CD4-positive, alpha-beta T cell treated with Interferon gamma for 1 hour (primary cell): ENCODE measurements at regions not wholly inside any gene's neighbourhood (a gene's known extent, or its start where the extent isn't known, plus 50 kb on each side); places are given as distances from the start of the nearest gene placed in this dataset.
A peak's percentile ranks its signal among the peaks of the same experiment; 100 is the strongest.

ENCODE experiments used
- DNase-seq: peaks from one replicate; pipeline ENCODE4 v3.0.0-alpha.2; 2020

GRCh38 chr16:59259074-59259949 lies 525.2 kb upstream of the GOT2 start:
- peak; percentile 19 for DNase-seq

GRCh38 chr16:59252317-59252716 lies 518.2 kb upstream of the GOT2 start:
- no peak for DNase-seq

- DNase-seq, result no peak
Measured at GRCh38 chr16:59249011-59249410, 514.9 kb upstream of the GOT2 start.

- no peak for DNase-seq
Measured at GRCh38 chr16:59242556-59242955, 508.4 kb upstream of the GOT2 start.

- no peak for DNase-seq
Measured at GRCh38 chr16:59238246-59238645, 504.1 kb upstream of the GOT2 start.

DNA sequence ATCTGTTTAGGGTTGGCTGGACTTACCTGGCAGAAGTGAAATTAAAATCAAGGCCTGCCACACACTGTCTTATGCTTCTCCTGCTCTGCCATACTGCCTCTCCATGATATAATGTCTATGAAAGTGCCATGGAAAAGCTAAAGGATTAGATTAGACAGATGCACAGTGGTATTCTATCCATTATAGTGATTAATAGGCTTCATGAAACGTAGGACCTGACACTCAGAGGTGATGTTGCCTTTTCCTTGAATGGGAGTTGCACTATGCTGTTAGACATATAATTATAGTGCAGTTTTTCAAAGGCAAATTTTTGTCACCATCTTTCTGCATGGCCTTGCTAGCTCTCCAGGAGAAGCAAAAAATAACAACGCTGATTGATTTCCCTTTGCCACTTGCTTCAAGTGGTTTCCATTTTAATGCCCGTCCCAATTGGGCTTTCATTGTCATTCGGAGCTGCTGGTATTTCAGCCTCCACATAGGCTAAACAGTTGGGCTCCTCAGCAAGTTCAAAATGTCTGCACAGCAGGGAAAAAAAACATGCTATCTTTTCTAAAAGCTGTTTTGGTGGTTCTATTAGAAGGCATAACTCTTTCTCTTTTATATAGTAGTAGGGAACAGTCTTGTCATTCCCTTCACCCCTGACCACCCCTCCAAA lies 502.8 kb upstream of the GOT2 start:
- no peak for DNase-seq

DNA sequence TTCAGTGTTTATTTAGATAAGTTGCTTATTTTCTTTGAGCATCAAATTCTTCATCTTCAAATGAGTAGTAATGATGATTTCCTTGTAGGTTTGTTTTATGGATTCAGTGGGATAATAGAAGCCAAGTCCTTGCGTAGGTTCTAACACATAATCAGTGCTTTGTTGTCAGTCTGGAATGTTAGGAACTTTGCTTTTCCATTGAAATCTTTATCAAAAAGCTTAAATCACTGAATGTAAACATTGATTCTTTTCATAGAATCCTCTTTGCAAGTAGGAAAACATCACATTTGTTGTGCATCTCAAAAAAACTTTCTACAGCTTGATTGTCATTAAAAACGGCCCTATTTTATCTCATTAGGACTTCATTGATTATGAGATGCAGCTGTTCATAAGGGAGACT lies 490.3 kb upstream of the GOT2 start:
- DNase-seq, result no peak

GRCh38 chr16:59220011-59220410 lies 485.9 kb upstream of the GOT2 start:
- DNase-seq, result no peak

DNA sequence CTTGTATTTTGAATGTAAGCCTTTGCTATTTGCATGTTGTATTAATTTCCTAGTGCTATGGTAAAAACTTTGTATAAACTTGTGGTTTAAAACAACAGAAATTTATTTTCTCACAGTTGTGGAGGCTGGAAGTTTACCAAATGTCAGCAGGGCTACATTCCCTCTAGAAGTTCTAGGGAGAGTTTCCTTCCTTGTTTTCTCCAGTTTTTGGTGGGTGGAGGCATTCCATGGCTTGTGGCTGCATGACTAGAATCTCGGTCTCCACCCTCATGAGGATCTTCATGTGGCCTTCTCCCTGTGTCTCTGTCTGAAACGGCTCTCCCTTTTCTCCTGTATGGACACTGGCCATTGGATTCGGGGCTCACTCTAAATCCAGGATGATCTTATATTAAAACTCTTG lies 482.2 kb upstream of the GOT2 start:
- DNase-seq, result no peak

- DNase-seq, result no peak
Measured at GRCh38 chr16:59214455-59214854, 480.3 kb upstream of the GOT2 start.

DNA sequence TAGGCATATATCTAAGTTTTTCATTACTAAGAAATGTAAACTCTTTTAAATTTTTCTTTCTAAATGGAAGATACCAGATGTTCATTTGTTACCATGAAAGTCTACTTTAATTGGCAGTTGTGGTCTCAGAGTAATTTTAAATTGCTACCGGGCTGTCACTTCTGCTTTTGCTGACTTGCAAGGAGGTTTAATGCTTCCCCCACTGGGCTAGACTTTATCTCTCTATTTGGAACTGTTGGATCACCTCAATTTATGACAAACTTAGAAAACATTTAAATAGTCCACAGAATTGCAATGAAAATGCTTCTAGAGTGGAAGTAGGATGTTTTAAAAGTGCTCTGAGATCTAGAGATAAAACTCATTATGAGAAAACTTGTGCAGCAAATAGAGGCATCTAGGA lies 479.8 kb upstream of the GOT2 start:
- no peak for DNase-seq

DNA sequence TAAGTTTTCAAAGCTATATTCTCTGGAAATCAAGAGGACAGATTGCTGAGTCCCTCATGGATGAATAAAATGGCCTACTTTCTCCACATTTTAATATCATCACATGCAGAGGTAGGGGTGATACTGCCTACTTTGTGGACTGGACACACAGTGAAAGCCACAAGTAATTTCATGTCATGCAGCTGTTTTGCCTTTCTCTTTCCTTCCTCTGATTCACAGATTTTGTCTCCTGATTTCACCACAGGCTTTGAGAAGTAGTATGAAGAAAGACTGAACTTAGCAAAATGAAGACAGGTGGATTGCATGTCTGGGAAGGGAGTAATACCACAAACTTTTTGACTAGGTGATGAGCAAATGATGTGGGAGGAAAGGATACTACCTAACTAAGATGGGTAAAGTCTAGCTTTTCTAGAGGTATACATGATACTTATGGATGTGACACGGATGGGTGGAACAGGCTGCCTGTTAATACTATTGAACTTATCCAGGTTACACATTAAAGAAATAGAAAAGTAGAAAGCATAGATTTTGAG lies 478.4 kb upstream of the GOT2 start:
- DNase-seq, result no peak

DNA sequence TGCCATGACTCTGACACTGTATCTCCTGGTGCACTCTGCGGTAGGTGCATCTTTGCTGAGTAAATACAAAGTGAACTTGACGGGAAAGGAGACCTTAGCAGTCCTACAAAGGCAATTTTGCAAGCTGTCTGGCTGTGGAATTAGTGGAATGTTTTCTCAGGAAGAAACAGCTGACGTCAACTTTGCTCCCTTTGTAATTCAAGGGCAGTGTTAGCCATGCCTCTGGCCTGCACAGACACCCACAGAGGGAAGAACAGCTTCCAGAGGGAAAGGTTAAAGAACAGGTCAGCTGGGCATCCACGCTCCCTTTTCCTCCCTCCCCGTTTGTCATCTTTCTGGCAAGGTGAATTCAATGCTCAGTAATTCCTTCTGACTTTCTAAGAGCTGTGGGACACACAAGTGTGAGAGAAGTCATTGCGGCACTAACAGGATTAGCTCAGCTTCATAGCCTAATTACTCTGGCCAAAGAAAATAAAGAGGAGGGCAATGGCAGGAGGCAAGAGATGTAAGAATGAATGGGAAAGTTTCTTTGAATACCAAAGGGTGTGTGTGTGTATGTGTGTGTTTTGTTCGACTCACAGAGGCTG lies 476.9 kb upstream of the GOT2 start:
- no peak for DNase-seq

DNA sequence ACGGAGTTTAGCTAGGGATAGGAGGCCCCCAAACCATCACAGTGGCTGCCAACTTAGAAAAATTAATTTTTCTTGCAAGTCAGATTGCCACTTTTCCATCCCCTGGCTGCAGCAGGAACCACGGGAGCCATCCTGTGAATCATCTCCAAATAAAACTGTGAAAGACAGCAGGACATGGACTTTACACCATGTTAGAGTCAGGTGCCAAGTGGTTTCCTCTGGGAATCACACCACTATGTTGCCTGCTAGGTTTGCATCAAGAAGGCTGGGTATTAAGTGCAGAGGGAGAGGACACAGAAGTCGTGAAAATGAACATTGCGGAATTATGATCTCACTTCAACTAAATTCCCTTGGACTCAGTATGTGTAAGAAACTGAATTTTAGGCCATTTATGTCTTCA lies 471.3 kb upstream of the GOT2 start:
- no peak for DNase-seq

DNA sequence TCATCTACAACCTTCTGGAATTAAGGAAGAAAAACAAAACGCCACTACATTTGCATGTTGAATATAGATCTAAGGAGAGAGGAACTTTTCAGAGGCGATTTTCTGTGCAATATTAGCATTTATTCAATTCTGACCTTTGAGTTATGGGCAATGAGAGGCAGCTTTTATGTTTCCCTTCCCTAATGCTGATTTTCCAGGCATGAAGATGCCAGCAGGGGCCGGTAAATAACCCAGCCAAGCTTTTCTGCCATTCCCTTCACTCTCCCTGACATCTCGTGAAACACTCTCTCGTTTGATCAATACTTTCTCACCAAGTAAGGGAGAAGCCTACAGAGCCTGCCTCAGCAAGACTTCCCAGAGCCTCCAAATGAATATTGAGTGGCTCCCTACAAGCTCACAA lies 470.5 kb upstream of the GOT2 start:
- no peak for DNase-seq

GRCh38 chr16:59202233-59202862 lies 468.2 kb upstream of the GOT2 start:
- DNase-seq, result no peak

DNA sequence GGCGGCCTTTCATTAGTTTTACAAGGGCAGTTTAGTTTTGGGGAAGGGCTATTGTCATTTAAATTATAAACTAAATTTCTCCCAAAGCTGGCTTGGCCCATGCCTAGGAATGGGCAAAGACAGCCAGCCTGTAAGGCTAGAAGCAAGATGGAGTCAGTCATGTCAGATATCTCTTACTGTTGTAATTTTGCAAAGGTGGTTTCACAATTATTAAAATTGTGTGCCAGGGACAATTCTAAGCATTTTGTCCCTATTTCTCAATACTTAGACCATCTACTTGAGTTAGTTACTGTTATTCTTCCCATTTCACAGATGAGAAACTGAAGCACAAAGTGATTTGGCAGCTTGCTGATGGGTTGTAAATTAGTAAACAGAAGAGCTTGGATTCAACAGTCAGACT lies 467.7 kb upstream of the GOT2 start:
- DNase-seq, result no peak

GRCh38 chr16:59201160-59201559 lies 467.0 kb upstream of the GOT2 start:
- no peak for DNase-seq

DNA sequence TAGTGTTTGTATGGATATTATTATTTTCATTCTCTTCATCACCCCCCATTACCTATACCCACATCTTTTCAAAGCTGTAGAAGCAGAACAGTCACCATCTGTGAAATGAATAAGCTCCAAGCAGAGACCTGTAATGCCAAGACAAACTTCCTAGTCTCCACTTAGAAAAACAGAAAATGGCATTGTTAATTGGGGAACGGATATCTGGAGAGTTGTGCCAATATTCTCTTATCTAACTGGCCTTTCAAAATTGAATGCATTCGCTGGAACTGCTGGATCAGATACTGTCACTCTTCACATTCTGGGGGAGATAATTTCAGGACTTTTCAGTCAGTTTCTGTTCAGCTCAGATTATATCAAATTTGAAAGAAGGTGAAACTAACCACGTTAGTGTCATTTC lies 464.4 kb upstream of the GOT2 start:
- DNase-seq, result no peak

- DNase-seq, result no peak
Measured at GRCh38 chr16:59195242-59195641, 461.1 kb upstream of the GOT2 start.

DNA sequence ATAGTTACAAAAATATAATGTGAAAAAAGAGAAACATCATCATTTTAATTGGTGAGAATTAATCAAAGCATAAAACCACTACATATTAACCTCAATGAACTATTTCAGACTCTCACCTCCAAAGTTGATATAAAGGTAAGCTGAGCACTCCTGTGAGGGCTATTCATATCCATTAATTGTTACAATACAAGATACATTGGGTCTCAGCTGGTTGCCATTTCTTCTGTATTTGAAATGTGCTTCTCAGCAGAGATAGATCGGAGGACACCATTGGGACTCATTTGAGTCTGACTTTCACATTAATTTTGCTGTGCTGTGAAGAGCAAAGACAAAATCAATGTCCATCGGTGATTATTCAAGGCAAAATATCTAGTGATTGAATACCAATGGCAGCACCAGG lies 459.5 kb upstream of the GOT2 start:
- DNase-seq, result no peak

GRCh38 chr16:59192551-59193199 lies 458.6 kb upstream of the GOT2 start:
- no peak for DNase-seq

GRCh38 chr16:59190731-59191130 lies 456.6 kb upstream of the GOT2 start:
- no peak for DNase-seq
